Keratinocyte (primary cell): ENCODE measurements at regions not wholly inside any gene's neighbourhood (a gene's known extent, or its start where the extent isn't known, plus 50 kb on each side); places are given as distances from the start of the nearest gene placed in this dataset.

Source experiments
- CTCF ChIP-seq, 3 experiments: IDR thresholded peaks in 1 of 3; conservative IDR thresholded peaks in 1 of 3; optimal IDR thresholded peaks in 1 of 3; 2 replicates in 2 of 3; 3 replicates in 1 of 3; pipeline versions ENCODE3 to v1.5.1; 2011; ENCODE audit warnings: low read length in 3 of 3, mild to moderate bottlenecking in 3 of 3, moderate library complexity in 2 of 3, control low read depth in 1 of 3, inconsistent platforms in 1 of 3; ENCODE audit not compliant: insufficient read depth in 2 of 3; ENCODE audit errors: extremely low read depth in 1 of 3
- EZH2 ChIP-seq: IDR thresholded peaks from one replicate; pipeline ENCODE4 v1.6.1; 2012; ENCODE audit warnings: inconsistent platforms, mild to moderate bottlenecking, low read length, moderate library complexity

- no peak for TF ChIP-seq CTCF (optimal IDR thresholded peaks at IDR 0.05 in 1 of 3, IDR thresholded peaks at IDR 0.05 in 1 of 3, conservative IDR thresholded peaks at IDR 0.05 in 1 of 3; ENCODE audit: extremely low read depth in 1 of 3, insufficient read depth in 2 of 3, low read length in 3 of 3)
- TF ChIP-seq EZH2: no peak
These were observed 100.5 kb upstream of the FGF10 start for GRCh38 chr5:44489759-44490158.
